Smooth muscle cell (in vitro differentiated cells): ENCODE measurements at regions not wholly inside any gene's neighbourhood (a gene's known extent, or its start where the extent isn't known, plus 50 kb on each side); places are given as distances from the start of the nearest gene placed in this dataset.

Experiments used
- DNase-seq: peaks from one replicate; lab custom pipeline; 2025; ENCODE audit not compliant: unreplicated experiment; lab: John Stamatoyannopoulos, UW
- H2AFZ ChIP-seq: fragments of 200-600 bp; sonication (generic); 2 replicates; pipeline ENCODE4 v1.6.0; 2016; ENCODE audit warnings: antibody characterized with exemption, low read depth, mild to moderate bottlenecking
- H3F3A ChIP-seq: fragments of 200-600 bp; sonication (generic); 2 replicates; pipeline ENCODE4 v1.6.0; 2017; ENCODE audit warnings: antibody characterized with exemption, low read depth
- H3K27ac ChIP-seq: fragments of 200-600 bp; sonication (generic); 2 replicates; pipeline ENCODE4 v1.5.1; 2016; ENCODE audit warnings: low read depth, mild to moderate bottlenecking
- H3K27me3 ChIP-seq: fragments of 200-600 bp; sonication (generic); 2 replicates; pipeline ENCODE4 v1.6.1; 2016; ENCODE audit warnings: low read depth, mild to moderate bottlenecking
- H3K36me3 ChIP-seq: fragments of 200-600 bp; sonication (generic); 2 replicates; pipeline ENCODE4 v1.5.1; 2016; ENCODE audit warnings: low read depth
- H3K4me1 ChIP-seq: fragments of 200-600 bp; sonication (generic); 2 replicates; pipeline ENCODE4 v1.5.1; 2016; ENCODE audit warnings: low read depth
- H3K4me2 ChIP-seq: fragments of 200-600 bp; sonication (generic); 2 replicates; pipeline ENCODE4 v1.6.0; 2016; ENCODE audit warnings: mild to moderate bottlenecking
- H3K4me3 ChIP-seq: fragments of 200-600 bp; sonication (generic); 2 replicates; pipeline ENCODE4 v1.5.1; 2016; ENCODE audit warnings: mild to moderate bottlenecking
- H3K79me2 ChIP-seq: fragments of 200-600 bp; sonication (generic); 2 replicates; pipeline ENCODE4 v1.6.0; 2016; ENCODE audit warnings: low read depth, mild to moderate bottlenecking
- H3K9ac ChIP-seq: fragments of 200-600 bp; sonication (generic); 2 replicates; pipeline ENCODE4 v1.6.0; 2016; ENCODE audit warnings: low read depth
- H3K9me3 ChIP-seq: fragments of 200-600 bp; sonication (generic); replicated peaks from 2 replicates; pipeline ENCODE4 v1.5.1; 2016; ENCODE audit warnings: low read depth
- H4K20me1 ChIP-seq: fragments of 200-600 bp; sonication (generic); 2 replicates; pipeline ENCODE4 v1.6.0; 2016; ENCODE audit warnings: low read depth
- CTCF ChIP-seq: fragments of 200-600 bp; sonication (generic); IDR thresholded peaks from 2 replicates; pipeline ENCODE4 v1.5.1; 2017; ENCODE audit warnings: borderline replicate concordance, mild to moderate bottlenecking, antibody characterized with exemption; ENCODE audit not compliant: insufficient read depth, poor library complexity, severe bottlenecking
- WGBS: methylation state at CpG from one replicate; pipeline ENCODE4 v1.1.7; 2016; ENCODE audit warnings: low lambda C conversion rate; 5-methylcytosine and 5-hydroxymethylcytosine counted together

GRCh38 chr13:53126841-53127245 is 98.2 kb downstream of the OLFM4 start:
- H3K4me3 ChIP-seq: no peak overlapping the region
- H3K79me2 ChIP-seq: no peaks in the 10 kb centered on the region
- no peaks in the 10 kb centered on the region for H3F3A ChIP-seq
- no peaks in the 10 kb centered on the region for H3K27me3 ChIP-seq
- H3K36me3 ChIP-seq: no peaks in the 10 kb centered on the region
- H4K20me1 ChIP-seq: no peaks in the 10 kb centered on the region
- H3K9me3 ChIP-seq: no peaks in the 10 kb centered on the region
- DNase-seq: no peak
- peaks cover under 1% of the 10 kb centered on the region for H3K4me1 ChIP-seq
- H3K4me2 ChIP-seq: no peak overlapping the region
- no peak overlapping the region for H3K9ac ChIP-seq
- no peak for TF ChIP-seq CTCF
- no peak overlapping the region for H3K27ac ChIP-seq
- WGBS: 26% methylated on average over 1 of the region's 1 CpG
- no peak overlapping the region for H2AFZ ChIP-seq

GRCh38 chr13:53127373-53127772 is 98.8 kb downstream of the OLFM4 start:
- 45% methylated on average over 2 of the region's 2 CpGs for WGBS
- Histone ChIP-seq H3F3A (no peaks in the 10 kb centered on the region), H3K4me2 (no peak overlapping the region), H3K9ac (no peak overlapping the region), H3K79me2 (no peaks in the 10 kb centered on the region), H3K27me3 (no peaks in the 10 kb centered on the region), H3K27ac (no peak overlapping the region), H3K9me3 (no peaks in the 10 kb centered on the region), H3K4me1 (no peaks in the 10 kb centered on the region), H4K20me1 (no peaks in the 10 kb centered on the region), H2AFZ (no peak overlapping the region), H3K36me3 (no peaks in the 10 kb centered on the region), H3K4me3 (no peak overlapping the region)
- no peak for DNase-seq
- TF ChIP-seq CTCF: no peak

GRCh38 chr13:53129864-53130393 is 101.3 kb downstream of the OLFM4 start:
- DNase-seq: no peak
- H3F3A ChIP-seq: no peaks in the 10 kb centered on the region
- H3K4me3 ChIP-seq: no peak overlapping the region
- H2AFZ ChIP-seq: no peak overlapping the region
- H3K27ac ChIP-seq: no peak overlapping the region
- no peak overlapping the region for H3K9ac ChIP-seq
- no peak overlapping the region for H3K4me2 ChIP-seq
- no peaks in the 10 kb centered on the region for H3K79me2 ChIP-seq
- H4K20me1 ChIP-seq: no peaks in the 10 kb centered on the region
- no peaks in the 10 kb centered on the region for H3K27me3 ChIP-seq
- H3K36me3 ChIP-seq: no peaks in the 10 kb centered on the region
- H3K9me3 ChIP-seq: no peaks in the 10 kb centered on the region
- TF ChIP-seq CTCF: no peak
- WGBS: 85% methylated on average over 2 of the region's 2 CpGs
- no peaks in the 10 kb centered on the region for H3K4me1 ChIP-seq

GRCh38 chr13:53131361-53131760 is 102.7 kb downstream of the OLFM4 start:
- TF ChIP-seq CTCF: no peak
- no peak overlapping the region for H3K4me3 ChIP-seq
- no peaks in the 10 kb centered on the region for H3K9me3 ChIP-seq
- H3K4me1 ChIP-seq: no peaks in the 10 kb centered on the region
- no peak overlapping the region for H3K9ac ChIP-seq
- no peaks in the 10 kb centered on the region for H4K20me1 ChIP-seq
- 92% methylated on average over 3 of the region's 3 CpGs for WGBS
- H2AFZ ChIP-seq: no peak overlapping the region
- no peak for DNase-seq
- H3K79me2 ChIP-seq: no peaks in the 10 kb centered on the region
- no peak overlapping the region for H3K27ac ChIP-seq
- H3F3A ChIP-seq: no peaks in the 10 kb centered on the region
- no peaks in the 10 kb centered on the region for H3K36me3 ChIP-seq
- no peak overlapping the region for H3K4me2 ChIP-seq
- H3K27me3 ChIP-seq: no peaks in the 10 kb centered on the region
